ENCODE measurements at regions not wholly inside any gene's neighbourhood (a gene's known extent, or its start where the extent isn't known, plus 50 kb on each side); places are given as distances from the start of the nearest gene placed in this dataset.

DNA sequence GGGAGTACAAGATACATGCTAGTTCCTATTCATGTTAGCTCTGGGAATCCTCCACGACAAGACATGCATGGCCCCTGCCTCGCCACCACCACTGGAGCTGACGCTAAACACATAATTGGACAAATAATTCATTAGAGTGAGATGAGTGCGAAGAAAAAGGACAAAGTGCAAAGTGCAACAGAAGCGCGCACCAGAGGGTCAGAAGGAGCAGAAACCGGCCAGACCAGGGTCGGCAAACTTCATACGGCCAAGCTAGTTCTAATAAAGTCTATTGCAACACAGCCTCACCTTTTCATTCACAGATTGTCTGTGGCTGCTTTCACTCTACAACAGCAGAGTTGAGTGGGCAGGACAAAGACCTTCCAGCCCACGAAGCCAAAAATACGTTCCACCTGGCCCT is 266.1 kb upstream of the KLHL29 start:
- no peaks in the 10 kb centered on the region for H3K4me1 ChIP-seq
- no peak overlapping the region for H3K4me3 ChIP-seq
- no peaks in the 10 kb centered on the region for H3K36me3 ChIP-seq
- WGBS, 5 donors: 83 to 96% (median 90%) methylated on average over 11 of the region's 11 CpGs
- TF ChIP-seq, protein P1, sequence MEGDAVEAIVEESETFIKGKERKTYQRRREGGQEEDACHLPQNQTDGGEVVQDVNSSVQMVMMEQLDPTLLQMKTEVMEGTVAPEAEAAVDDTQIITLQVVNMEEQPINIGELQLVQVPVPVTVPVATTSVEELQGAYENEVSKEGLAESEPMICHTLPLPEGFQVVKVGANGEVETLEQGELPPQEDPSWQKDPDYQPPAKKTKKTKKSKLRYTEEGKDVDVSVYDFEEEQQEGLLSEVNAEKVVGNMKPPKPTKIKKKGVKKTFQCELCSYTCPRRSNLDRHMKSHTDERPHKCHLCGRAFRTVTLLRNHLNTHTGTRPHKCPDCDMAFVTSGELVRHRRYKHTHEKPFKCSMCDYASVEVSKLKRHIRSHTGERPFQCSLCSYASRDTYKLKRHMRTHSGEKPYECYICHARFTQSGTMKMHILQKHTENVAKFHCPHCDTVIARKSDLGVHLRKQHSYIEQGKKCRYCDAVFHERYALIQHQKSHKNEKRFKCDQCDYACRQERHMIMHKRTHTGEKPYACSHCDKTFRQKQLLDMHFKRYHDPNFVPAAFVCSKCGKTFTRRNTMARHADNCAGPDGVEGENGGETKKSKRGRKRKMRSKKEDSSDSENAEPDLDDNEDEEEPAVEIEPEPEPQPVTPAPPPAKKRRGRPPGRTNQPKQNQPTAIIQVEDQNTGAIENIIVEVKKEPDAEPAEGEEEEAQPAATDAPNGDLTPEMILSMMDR (IDR thresholded peaks at IDR 0.05): no peak
- TF ChIP-seq EP300 (IDR thresholded peaks at IDR 0.05): no peak
- TF ChIP-seq POLR2A (IDR thresholded peaks at IDR 0.05): no peak
- no peak for TF ChIP-seq POLR2AphosphoS5 (IDR thresholded peaks at IDR 0.05)
- H3K9me3 ChIP-seq: no peaks in the 10 kb centered on the region
- intact Hi-C loops (cut with DNase I; ENCODE audit: low total_unique reads): no loop called here
- H3K27ac ChIP-seq: no peak overlapping the region
- no peak for DNase-seq
- H3K27me3 ChIP-seq: no peaks in the 10 kb centered on the region

DNA sequence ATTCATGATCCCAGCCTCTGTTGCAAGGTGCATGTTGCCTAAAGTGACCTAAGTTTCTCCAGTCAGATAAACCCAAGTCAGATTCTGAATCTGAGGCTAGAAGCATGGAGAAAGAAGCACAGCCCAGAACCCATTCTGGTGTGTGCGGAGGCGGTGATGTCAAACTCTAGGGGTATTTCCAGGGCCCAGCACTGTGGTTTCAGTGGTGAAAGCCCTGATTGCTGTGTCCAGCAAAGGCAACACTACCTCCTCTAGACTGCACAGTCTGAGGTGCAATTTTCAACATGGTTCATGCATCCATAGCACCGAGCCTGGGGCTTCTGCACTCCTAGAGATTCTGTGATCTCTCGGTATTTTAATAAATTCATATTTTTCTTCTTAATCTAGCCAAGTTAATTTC is 264.8 kb upstream of the KLHL29 start:
- no peaks in the 10 kb centered on the region for H3K4me1 ChIP-seq
- no peaks in the 10 kb centered on the region for H3K9me3 ChIP-seq
- intact Hi-C loops (cut with DNase I; ENCODE audit: low total_unique reads): no loop called here
- H3K27ac ChIP-seq: no peak overlapping the region
- DNase-seq: no peak
- 93 to 98% (median 95%) methylated on average over 4 of the region's 4 CpGs for WGBS, 5 donors
- H3K27me3 ChIP-seq: no peaks in the 10 kb centered on the region
- TF ChIP-seq POLR2A (IDR thresholded peaks at IDR 0.05) (no peak), EP300 (IDR thresholded peaks at IDR 0.05) (no peak), POLR2AphosphoS5 (IDR thresholded peaks at IDR 0.05) (no peak)
- TF ChIP-seq, protein P1 (IDR thresholded peaks at IDR 0.05): no peak
- H3K4me3 ChIP-seq: no peak overlapping the region
- H3K36me3 ChIP-seq: no peaks in the 10 kb centered on the region

DNA sequence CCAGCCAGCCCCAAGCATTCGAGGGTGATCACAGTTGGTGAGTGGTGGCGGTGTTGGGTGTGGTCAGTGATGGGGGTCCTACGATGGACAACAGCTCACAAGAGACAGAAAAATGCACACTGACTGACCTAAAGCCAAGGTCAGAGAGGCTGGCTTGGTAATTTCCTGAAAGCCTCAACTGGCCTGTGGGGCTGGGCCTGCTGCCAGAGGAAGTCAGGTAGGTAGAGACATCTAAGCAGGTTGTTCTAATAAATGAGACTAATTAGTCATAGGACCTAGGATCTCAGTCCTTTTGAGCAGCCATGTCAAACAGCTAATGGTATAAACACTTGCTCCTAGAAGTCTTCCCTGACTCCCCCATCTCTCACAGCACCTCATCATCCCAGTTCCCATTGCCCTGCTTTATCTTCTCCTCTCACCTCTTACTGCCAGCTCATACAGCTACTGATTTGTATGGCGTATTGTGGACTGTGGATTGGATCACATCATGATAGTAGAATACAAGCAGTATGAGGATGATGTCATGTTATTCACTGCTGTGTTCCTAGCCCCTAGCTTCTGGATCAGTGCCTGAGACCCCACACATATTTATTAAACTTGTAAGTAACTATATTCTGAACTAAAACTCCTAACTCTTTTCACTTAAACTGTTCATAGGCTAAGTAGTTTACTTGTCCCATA is 262.9 kb upstream of the KLHL29 start:
- Histone ChIP-seq H3K4me3 (no peak overlapping the region), H3K27me3 (no peaks in the 10 kb centered on the region), H3K4me1 (no peaks in the 10 kb centered on the region), H3K27ac (no peak overlapping the region), H3K9me3 (no peaks in the 10 kb centered on the region), H3K36me3 (no peaks in the 10 kb centered on the region)
- TF ChIP-seq POLR2AphosphoS5 (IDR thresholded peaks at IDR 0.05) (no peak), POLR2A (IDR thresholded peaks at IDR 0.05) (no peak), EP300 (IDR thresholded peaks at IDR 0.05) (no peak)
- TF ChIP-seq, protein P1 (IDR thresholded peaks at IDR 0.05): no peak
- no peak for DNase-seq
- WGBS, 5 donors: 76 to 87% (median 83%) methylated on average over 4 of the region's 4 CpGs
- intact Hi-C loops (cut with DNase I; ENCODE audit: low total_unique reads): no loop called here

- DNase-seq: no peak
Observed at GRCh38 chr2:23122681-23123215, 262.2 kb upstream of the KLHL29 start.

More at GRCh38 chr2:23122681-23123215, 262.2 kb upstream of the KLHL29 start:
- Histone ChIP-seq H3K9me3 (no peaks in the 10 kb centered on the region), H3K27me3 (no peaks in the 10 kb centered on the region), H3K27ac (no peak overlapping the region), H3K36me3 (no peaks in the 10 kb centered on the region), H3K4me1 (peaks cover 0 to 6% (median 1%) of the 10 kb centered on the region in 4 donors), H3K4me3 (no peak overlapping the region)
- intact Hi-C loops (cut with DNase I; ENCODE audit: low total_unique reads): no loop called here
- TF ChIP-seq, protein P1 (IDR thresholded peaks at IDR 0.05): no peak
- no peak for TF ChIP-seq EP300 (IDR thresholded peaks at IDR 0.05)
- no peak for TF ChIP-seq POLR2A (IDR thresholded peaks at IDR 0.05)
- no peak for TF ChIP-seq POLR2AphosphoS5 (IDR thresholded peaks at IDR 0.05)
- WGBS, 5 donors: 55 to 78% (median 60%) methylated on average over 5 of the region's 5 CpGs
